ENCODE measurements at regions not wholly inside any gene's neighbourhood (a gene's known extent, or its start where the extent isn't known, plus 50 kb on each side); places are given as distances from the start of the nearest gene placed in this dataset.
"Not testable (repeated sequence)": the region's sequence is repeated elsewhere in the genome, so short reads cannot be mapped to it uniquely, and the experiment has no call there.

DNA sequence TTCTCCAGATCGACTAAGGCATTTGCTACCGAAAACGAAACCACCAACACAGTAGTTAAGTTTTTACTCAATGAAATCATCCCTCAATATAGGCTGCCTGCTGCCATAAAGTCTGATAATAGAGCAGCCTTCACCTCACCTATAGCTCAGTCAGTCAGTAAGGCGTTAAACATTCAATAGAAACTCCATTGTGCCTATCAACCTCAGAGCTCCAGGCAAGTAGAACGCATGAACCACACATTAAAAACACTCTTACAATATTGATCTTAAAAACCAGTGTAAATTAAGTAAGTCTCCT, 160.6 kb downstream of the DEFB131A start:
- not testable (repeated sequence) for DNase-seq

DNA sequence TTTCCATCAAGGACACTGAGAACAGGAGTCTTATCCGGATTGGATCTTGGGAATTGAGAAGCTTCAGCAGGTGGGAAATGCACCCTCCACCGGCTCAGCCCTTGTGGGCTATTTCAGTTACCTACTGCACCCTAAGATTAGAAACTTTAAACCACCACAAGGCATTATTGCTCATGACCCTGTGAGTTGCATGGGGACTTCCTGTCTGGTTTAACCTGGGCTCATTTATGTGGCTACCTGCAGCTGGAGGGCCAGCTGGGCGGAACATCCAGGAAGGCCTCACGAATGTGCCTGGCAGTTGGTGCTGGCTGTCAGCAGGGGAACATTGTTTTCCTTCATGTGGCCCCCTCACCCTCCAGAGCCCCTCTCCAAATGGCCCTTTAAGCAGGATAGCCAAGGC, 164.1 kb downstream of the DEFB131A start:
- no peak for DNase-seq

DNA sequence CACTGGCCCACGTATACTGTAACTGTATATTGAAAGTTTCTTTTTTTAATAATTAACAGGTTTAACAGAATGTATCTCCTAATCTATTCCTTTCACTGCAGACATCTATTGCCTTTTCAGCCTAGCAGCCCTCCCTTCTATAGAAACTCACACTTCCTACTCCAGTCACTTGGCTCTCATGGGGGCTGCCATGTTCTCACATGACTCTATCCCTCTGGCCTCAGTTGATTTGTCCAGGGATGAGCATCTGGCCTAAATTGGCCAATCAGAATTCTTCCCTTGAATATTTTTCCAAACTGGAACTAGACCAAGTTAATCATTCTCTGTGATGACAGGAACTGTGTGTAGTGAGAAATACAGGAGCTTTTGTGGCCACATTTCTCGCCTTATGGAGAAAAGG, 166.1 kb downstream of the DEFB131A start:
- DNase-seq = not testable (repeated sequence)

DNA sequence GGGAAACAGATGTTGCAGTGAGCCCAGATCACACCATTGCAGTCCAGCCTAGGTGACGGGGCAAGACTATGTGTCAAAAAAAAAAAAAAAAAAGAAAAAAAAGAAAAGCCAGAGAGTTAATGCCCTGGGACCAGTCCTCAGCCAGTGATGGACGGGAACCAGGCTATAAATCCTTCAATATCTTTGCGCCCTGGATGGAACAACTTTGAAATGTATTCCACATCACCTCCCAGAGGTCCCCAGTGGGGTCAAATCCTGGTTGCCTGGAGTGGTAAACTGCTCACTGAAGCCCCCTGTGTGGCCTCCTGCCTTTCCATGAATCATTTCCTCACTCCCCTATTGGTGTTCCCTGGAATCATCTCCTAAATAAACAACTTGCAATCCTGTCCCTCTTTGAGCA, 166.9 kb downstream of the DEFB131A start:
- DNase-seq = no peak

DNA sequence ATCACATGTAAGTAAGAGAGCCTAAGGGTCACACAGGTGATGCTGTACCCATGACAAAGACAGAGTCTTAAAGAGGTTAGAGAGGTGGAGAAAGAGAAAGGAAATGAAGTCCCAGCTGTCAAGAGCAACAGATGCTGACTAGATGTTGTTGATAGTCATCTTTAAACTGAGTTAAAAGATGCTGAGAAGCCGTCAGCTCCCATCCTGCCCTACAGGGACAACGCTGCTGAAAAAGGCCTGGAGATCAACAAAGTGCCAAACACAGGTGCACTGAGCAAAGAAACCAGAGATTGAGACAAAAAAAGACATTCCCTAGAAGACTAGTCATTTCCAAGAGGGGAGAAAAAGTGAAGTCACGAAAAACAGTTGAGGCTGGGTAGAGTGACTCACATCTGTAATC, 145.0 kb upstream of the DRD5 start:
- DNase-seq = not testable (repeated sequence)

DNA sequence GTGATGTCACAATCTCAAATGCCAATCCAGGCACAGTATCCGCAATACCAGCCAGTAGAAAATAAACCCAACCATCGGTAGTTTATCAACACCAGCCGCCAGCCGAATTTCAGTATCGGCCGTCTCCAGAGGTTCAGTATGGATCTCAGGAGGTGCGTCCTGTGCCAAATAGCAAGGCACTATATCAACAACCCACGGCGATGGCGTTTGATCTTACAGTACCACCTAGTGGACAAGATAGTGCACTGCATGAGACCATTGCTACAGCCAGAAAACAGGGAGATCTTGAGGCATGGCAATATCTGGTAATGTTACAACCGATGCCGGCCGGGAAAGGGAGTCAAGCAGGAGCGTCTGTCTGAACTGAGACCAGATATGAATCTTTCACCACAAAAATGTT, 121.8 kb upstream of the DRD5 start:
- DNase-seq = peak; percentile 5

DNA sequence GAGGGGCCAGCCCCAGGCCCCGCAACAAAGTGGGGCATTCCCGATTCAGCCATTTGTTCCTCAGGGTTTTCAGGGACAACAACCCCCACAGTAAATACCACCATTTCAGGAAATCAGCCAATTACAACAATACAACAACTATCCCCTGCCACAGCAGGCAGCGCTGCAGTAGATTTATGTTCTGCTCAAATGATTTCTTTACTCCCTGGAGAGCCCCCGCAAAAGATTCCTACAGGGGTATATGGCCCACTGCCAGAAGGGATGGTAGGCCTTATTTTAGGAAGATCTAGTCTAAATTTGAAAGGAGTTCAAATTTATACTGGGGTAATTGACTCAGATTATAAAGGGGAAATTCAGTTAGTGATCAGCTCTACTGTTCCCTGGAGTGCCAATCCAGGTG, 120.5 kb upstream of the DRD5 start:
- not testable (repeated sequence) for DNase-seq

DNA sequence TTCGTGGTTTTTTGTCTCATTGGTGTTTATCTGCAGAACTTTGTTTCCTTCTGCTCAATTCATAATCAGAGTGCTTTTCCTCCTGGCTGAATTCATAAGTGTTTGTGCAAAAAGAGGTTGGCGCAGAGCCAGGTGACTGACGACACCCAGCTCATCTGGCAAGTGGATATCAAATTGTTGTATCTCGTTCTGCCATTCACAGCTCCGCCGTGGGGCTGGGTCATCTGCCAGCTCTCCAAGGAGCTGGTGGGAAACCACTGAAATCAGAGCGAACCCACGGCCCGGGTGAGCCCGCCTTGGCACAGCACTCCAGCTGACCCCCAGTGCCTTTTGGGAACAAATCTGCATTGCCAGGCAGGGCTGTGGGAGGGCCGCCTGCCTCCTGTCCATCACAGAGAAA, 110.7 kb upstream of the DRD5 start:
- not testable (repeated sequence) for DNase-seq

DNA sequence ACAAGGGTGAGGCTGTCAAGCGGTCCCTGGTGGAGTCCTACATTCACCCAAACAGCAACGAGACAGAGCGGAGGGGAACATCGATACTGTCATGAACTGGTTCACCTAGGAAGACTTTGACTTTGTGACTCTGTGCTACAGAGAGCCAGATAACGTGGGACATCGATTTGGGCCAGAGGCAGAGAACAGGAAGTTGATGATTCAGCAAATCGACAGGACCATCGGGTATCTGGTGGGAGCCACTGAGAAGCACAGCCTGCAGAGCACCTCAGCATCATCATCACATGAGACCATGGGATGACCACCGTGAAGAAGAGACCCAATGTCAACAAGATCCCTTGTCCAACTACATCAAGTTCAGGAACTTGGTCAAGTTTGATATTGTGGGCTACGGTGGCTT, 104.1 kb upstream of the DRD5 start:
- not testable (repeated sequence) for DNase-seq

DNA sequence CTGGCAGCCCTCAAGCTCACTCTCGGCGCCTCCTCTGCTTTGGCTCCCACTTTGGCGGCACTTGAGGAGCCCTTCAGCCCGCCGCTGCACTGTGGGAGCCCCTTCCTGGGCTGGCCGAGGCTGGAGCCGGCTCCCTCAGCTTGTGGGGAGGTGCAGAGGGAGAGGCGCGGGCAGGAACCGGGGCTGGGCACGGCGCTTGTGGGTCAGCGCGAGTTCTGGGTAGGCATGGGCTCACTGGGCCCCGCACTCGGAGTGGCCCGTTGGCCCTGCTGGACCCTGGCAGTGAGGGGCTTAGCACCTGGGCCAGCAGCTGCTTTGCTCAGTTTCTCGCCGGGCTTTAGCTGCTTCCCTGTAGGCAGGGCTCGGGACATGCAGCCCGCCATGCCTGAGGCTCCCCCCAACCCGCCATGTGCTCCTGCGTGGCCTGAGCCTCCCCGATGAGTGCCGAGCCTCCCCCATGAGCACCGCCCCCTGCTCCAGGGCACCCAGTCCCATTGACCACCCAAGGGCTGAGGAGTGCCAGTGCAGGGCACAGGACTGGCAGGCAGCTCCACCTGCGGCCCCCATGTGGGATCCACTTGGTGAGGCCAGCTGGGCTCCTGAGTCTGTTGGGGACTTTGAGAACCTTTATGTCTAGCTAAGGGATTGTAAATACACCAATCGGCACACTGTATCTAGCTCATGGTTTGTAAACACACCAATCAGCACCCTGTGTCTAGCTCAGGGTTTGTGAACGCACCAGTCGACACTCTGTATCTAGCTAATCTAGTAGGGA, 101.5 kb upstream of the DRD5 start:
- no peak for DNase-seq

DNA sequence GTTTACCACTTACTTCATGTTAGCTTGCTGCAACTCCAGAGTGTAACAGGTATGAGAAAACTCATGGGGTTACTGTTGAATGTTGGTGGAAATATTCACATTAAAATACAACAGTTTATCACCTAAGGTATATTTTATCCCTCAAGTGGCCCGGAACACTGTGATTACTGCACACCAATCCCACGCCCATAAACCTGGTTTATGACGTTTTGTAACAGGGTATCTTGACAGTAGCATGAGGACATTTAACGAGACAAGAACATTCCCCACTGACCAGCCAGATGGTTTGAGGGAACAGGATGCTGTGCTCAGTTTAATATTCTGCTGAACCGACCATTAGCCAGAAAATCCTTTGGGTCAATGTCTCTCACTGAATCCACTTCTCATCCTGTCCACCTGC, 98.3 kb upstream of the DRD5 start:
- DNase-seq = not testable (repeated sequence)

DNA sequence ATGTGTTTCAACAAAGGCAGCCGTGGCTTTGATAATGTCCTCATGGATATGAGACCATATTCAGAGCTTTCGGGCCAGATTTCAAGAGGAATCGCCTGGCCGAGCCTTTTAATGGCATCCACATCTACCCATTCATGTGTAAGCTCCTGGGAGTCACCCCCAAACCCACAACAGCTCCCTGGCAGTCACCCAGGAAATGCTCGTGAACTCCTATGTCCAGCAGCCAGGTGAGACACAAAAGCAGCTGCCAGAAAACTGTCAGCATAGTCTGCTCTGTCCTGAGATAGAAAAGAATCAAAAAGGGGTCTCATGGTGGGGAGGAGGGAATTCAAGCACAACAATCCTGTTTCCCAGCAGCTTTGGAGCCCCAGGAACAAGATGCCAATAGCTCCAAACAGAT, 96.4 kb upstream of the DRD5 start:
- DNase-seq = not testable (repeated sequence)

DNA sequence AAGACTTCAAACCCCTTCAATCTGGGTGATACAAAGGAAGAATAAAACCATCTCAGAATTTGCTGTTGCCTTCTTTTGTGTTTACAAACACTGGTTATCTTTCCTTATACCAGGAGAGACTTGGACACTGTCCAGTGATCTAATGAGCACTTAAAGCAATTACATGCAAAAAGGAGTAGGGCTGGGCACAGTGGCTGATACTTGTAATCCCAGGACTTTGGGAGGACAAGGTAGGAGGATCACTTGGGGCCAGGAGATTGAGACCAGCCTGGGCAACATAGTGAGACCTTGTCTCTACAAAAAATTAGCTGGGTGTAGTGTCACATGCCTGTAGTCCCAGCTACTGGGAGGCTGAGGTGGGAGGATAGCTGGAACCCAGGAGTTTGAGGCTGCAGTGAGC, 95.7 kb upstream of the DRD5 start:
- DNase-seq = no peak

DNA sequence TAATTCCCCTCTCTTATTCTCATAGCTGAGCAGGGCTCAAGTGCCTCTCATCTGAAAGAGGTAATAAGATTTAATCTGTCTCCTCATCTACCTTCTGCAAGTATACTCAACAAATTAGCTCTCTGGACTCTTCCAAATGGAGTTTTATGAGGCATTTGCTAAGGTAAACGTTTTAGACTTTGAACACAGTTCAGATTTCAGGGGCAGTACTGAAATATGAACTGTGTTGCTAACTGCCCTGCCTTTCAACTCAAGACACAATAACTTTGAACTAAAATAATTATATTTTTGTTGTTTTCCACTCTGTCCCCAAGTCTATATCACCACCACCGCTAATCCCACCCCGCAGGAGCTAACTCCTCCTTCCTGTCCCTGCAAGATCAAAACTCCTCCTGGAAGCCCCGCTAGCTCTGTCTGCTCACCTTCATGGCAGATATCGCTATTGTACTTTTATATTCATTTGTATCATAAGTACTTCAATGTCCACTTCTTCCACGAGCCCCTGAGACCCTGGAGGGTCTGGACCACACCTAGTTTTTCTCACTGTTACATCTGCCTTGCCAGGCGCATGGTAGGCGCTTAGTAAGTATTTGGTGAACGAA, 90.7 kb upstream of the DRD5 start:
- not testable (repeated sequence) for DNase-seq

DNA sequence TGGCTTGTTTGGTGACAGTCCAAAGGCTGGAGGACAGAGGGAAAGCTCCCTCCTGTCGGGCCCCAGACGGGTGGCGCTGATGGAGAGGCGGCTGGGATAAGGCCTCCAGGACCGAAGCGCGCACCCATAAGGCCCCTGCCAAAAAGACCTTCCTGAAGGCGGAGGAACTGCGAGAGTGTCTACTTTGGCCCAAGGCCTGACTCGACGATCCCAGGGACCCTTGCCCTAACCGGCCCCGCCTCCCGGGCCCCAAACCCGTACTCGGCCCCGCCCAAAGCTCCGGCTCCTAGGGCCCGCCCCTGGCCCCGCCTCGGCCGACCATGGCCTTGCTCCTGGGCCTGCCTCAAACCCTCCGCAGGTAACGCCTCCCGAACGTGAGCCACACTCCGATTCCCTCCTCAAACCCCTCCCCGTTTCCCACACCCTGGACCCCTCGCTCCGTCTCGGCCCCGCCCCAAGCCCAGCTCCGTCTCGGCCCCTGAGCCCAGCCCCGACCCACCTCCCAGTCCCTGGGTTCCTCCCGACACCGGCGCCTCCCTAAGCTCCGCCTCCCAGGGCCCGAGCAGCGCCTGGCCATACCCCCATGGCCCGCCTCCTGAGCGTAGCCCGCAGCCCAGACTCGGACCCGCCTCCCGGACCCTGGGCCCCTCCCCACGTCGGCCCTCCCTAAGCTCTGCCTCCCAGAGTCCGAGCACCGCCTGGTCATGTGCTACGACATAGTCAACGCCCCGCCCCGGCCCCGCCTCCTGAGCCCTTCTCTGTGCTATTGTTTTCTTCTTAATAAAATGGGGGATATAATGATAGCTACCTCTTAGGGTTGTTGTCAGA, 90.0 kb upstream of the DRD5 start:
- DNase-seq = peak; percentile 92

DNA sequence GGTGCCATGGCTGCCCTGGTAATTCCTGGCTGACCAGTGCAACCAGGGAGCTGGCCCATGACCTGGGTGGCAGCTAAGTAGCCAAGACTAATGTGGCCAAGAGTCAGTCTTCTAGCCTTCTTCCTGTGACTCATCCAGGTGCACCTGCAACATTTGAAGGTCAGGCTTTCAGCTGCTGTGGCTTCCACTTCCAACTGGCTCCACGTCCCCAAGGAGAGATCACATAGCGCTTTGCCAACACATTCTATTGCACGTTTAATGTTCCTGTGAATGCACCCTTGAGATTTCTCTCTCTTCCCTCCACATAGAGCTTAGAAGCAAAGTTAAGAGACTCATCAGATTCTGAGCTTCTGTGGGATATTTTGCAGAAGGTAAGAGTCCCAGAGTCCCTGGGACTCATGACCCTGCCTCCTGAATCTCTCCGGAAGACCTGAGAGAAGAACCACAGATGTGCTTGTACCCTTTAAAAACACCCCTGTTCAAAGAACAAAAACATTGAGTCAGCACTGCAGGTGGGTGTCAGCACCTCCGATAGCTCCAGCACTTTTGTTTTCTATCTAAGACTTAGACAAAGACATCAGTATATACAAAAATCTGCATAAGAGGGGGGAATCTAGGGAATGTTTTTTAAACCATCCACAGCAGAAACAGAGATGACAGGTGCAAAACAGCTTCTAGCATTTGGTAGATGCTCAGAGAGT, 88.5 kb upstream of the DRD5 start:
- not testable (repeated sequence) for DNase-seq

DNA sequence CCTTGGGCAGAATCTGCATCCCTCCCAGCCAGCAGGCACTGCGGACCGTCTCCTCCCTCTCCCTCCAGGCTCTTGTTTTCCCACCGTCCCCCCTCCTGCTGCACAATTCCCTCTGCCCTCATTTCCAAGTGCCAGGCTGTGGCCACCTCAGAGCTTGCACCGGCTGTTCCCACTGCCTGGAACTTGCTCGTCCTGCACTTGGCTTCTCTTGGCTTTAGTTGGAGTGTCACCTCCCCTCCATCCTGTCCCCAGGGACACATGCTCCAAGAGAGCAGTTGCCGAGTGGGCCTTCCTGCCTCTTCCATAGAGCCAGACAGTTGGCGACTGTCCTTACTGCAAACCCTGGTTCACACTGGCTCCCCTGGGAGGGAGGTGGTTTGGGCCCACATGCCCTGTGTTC, 87.0 kb upstream of the DRD5 start:
- not testable (repeated sequence) for DNase-seq

DNA sequence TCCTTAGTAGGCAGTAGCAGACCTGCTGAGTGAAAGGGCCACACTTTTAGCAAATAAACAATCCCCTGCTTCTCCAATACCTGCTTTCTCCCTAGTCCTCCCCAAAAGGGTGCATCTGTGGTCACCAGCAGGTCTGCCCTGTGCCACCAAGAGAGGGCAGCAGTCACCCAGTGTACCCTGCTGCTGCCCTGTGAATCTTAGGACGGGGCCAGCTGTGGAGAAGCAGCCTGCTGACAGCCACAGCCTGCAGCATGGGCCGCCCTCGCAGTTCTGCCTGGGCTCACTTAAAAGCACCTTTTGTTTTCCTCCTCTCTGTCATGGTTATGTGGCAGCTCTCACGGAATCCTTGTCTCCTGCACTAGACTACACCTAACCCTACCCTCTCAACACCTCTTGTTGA, 85.4 kb upstream of the DRD5 start:
- DNase-seq = not testable (repeated sequence)

DNA sequence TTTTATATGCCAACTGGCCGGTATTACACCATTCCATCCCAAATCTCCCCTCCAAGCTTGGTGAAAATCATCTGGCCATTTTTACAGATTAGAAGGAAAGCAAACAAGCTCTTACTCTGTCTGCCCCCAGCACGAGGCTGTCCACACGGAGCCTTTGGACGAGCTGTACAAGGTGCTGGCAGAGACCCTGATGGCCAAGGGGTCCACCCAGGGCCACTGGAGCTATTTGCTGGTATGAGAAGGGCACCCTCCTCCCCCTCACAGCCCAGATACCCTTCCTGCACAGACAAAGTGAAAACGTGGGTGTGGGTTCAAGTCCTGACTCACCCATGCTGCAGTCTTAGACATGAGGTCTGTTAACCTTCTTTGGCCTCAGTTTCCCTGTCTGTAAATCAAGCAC, 84.9 kb upstream of the DRD5 start:
- DNase-seq = not testable (repeated sequence)

DNA sequence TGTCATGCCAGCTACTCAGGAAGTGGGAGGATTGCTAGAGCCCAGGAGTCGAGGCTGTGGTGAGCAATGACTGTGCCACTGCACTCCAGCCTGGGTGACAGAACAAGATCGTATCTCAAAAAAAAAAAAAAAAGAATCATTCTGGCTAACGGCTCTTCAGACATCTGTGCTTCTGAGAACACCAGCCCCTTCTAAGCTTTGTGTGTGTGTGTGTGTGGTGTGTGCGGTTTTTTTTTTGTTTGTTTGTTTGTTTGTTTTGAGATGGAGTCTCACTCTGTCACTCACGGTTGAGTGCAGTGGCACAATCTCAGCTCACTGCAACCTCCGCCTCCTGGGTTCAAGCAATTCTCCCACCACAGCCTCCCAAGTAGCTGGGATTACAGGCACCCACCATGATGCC, 79.4 kb upstream of the DRD5 start:
- DNase-seq = not testable (repeated sequence)

DNA sequence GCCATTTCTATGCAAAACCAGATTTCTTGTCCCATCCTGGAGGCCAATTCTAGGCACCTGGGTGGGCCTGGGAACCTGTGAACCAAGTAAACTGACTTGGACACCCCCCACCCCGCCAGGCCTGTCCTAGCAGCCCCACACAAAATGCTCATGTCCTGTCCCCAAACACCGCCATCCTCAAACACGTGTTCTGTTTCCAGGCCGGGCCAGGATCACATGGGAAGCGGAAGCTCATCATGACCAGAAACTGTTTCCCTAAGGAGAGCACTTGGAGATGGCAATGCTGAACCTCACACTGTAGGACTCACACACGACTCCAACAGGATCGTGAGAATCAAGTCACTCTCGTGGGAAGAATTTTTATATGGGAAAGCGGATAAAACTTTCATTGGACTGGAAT, 78.7 kb upstream of the DRD5 start:
- not testable (repeated sequence) for DNase-seq

DNA sequence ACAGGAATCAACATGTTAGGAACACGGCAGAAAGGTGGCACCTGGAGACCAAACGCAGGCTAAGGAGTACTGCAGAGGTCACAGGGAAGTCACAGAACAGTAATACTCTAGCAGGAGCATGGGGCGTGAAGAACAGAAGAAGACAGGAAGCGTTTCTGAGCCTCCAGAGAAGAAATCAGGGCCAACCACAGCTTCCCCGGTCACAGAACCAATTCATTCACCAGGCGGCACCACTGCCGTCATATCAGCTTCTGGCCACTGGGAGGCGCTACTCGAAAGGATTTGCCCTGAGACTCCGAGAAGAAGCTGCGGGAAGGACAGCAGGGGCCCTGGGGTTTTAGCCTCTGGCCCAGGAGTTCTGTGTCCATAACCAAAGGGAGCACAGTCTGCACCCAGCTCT, 78.0 kb upstream of the DRD5 start:
- peak; percentile 19 for DNase-seq

DNA sequence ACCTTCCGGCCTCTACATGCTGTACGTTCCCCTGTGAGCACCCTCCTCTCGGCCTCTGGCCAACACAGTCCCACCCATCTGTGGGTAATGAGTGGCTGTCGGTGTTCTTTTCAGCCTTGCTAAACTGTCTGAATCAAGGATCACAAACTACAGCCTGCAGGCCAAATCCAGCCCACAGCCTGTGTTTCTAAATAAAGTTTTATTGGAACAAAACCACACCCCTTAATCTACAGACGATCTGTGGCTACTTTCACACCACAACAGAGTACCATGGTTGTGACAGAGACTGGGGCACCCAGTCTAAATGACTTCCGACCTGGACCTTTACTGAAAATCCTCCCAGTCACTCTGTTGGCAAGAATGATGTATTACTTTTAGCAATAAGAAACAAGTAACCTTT, 77.3 kb upstream of the DRD5 start:
- DNase-seq = not testable (repeated sequence)

All from fibroblast of skin of back (primary cell).